Panc1 (cell line): ENCODE measurements at regions not wholly inside any gene's neighbourhood (a gene's known extent, or its start where the extent isn't known, plus 50 kb on each side); places are given as distances from the start of the nearest gene placed in this dataset.

Experiments
- ATAC-seq: fragments of 200-7000 bp; cut with Tn5 transposase; 2 replicates; pipeline ENCODE4 v1.9.1; 2020; ENCODE audit warnings: mild to moderate bottlenecking, moderate library complexity
- BruUV-seq: library from RNA; stranded (reverse); fragments of 400-500 nt; replicated peaks from 2 replicates; lab custom pipeline; 2021; lab: Mats Ljungman, UMichigan
- CTCF ChIA-PET: fragments of 300-600 bp; sonication (Branson Sonifier 250); formaldehyde crosslinking; loops from one replicate; lab custom pipeline; 2022; ENCODE audit warnings: antibody characterized with exemption; lab: Charles Lee
- POLR2A ChIA-PET: fragments of 300-600 bp; sonication (Branson Sonifier 250); formaldehyde crosslinking; loops from one replicate; lab custom pipeline; 2022; ENCODE audit warnings: antibody characterized with exemption; lab: Charles Lee
- DNase-seq: peaks from one replicate; pipeline ENCODE4 v3.0.0-alpha.2; 2010; ENCODE audit warnings: low read depth, low spot score
- H3K27ac ChIP-seq: 2 replicates; pipeline ENCODE4 v1.5.1; 2011; ENCODE audit warnings: mild to moderate bottlenecking, low read length, inconsistent platforms
- H3K27me3 ChIP-seq: fragments of 200-500 bp; sonication (Bioruptor generic); 2 replicates; pipeline ENCODE4 v1.6.0; 2014; ENCODE audit warnings: low read length, inconsistent platforms; ENCODE audit not compliant: control insufficient read depth, insufficient read depth
- H3K36me3 ChIP-seq: fragments of 200-500 bp; sonication (Bioruptor generic); 2 replicates; pipeline ENCODE4 v1.5.1; 2014; ENCODE audit warnings: inconsistent platforms, mild to moderate bottlenecking, low read length, moderate library complexity; ENCODE audit not compliant: control insufficient read depth, insufficient read depth
- H3K4me1 ChIP-seq: 2 replicates; pipeline ENCODE4 v1.5.1; 2011; ENCODE audit warnings: inconsistent platforms, mild to moderate bottlenecking, low read length, moderate library complexity; ENCODE audit not compliant: control insufficient read depth, insufficient read depth
- H3K4me3 ChIP-seq, 2 experiments: 2 replicates each; pipeline ENCODE4 v1.5.1; 2011 to 2012; ENCODE audit warnings: low read depth in 2 of 2, low read length in 2 of 2, mild to moderate bottlenecking in 2 of 2, inconsistent platforms in 1 of 2, moderate library complexity in 1 of 2
- H3K9me3 ChIP-seq: fragments of 200-500 bp; sonication (Bioruptor generic); 2 replicates; pipeline ENCODE4 v1.5.1; 2014; ENCODE audit warnings: low read depth, mild to moderate bottlenecking, inconsistent platforms, low read length, moderate library complexity; ENCODE audit not compliant: control insufficient read depth, insufficient read depth
- POLR2AphosphoS5 ChIP-seq: IDR thresholded peaks from 2 replicates; pipeline ENCODE4 v1.6.1; 2012; ENCODE audit warnings: mild to moderate bottlenecking, low read depth, low read length, moderate library complexity
- SIN3A ChIP-seq: IDR thresholded peaks from 2 replicates; pipeline ENCODE4 v1.6.1; 2012; ENCODE audit warnings: low read depth, mild to moderate bottlenecking, low read length, moderate library complexity, borderline replicate concordance; ENCODE audit not compliant: insufficient read depth
- TCF7L2 ChIP-seq: IDR thresholded peaks from 2 replicates; pipeline ENCODE4 v1.6.1; 2011; ENCODE audit warnings: mild to moderate bottlenecking, low read depth, low read length, inconsistent platforms
- in situ Hi-C: cut with HindIII; loops from 2 replicates; pipeline ENCODE4 v1.10.0; 2016; ENCODE audit warnings: low sequenced_read_pairs, low pct_unique_long_range_greater_than_20kb
- intact Hi-C: fragments of 100-400 bp; cut with micrococcal nuclease; formaldehyde crosslinking; loops from one replicate; pipeline ENCODE4 v1.10.0; 2022; ENCODE audit not compliant: unreplicated experiment
- TF ChIP-seq, protein P1 (sequence below): fragments of 450-650 bp; IDR thresholded peaks from 2 replicates; pipeline ENCODE4 v1.5.1; 2017; ENCODE audit warnings: mild to moderate bottlenecking
- TF ChIP-seq, protein P2 (sequence below), 2 experiments: IDR thresholded peaks; 2 replicates each; pipeline ENCODE4 v1.6.1; 2011 to 2012; ENCODE audit warnings: low read depth in 2 of 2, control low read depth in 1 of 2, low read length in 1 of 2, mild to moderate bottlenecking in 1 of 2, moderate library complexity in 1 of 2; ENCODE audit not compliant: insufficient read depth in 1 of 2

DNA sequence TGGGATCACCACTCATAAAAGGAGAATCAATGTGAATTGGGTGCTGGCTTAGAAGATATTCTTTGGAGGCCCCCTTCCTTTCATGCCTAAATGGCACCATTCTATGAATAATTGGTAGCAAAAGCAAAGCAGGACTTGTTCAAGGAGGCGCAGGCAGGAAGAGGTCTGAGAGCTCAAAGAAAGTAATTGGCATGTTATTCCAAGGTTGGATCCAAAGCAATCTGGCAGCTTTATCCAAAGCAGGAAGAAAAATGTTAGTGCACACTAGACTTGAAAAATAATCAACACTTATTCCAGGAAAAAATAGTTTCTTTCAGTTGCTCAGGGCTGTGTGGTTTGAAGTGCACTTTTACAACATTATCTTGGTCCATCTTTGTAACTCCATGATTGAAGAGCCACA, 326.4 kb downstream of the NUAK1 start:
- in situ Hi-C loops = no loop called here

GRCh38 chr12:105813201-105813600, 325.6 kb downstream of the NUAK1 start:
- ChIA-PET CTCF (no interaction called here), POLR2A (interaction anchor here (0.6 kb wide), 1 partner anchor 326 kb away, joined by 3 read pairs; no protein-coding TSS in a partner anchor)
- intact Hi-C loops = no loop called here
- in situ Hi-C loops = no loop called here
- BruUV-seq = no TSS peak
- no peaks in the 10 kb centered on the region for H3K4me1 ChIP-seq
- no peak overlapping the region for H3K27ac ChIP-seq
- TF ChIP-seq, protein P1, sequence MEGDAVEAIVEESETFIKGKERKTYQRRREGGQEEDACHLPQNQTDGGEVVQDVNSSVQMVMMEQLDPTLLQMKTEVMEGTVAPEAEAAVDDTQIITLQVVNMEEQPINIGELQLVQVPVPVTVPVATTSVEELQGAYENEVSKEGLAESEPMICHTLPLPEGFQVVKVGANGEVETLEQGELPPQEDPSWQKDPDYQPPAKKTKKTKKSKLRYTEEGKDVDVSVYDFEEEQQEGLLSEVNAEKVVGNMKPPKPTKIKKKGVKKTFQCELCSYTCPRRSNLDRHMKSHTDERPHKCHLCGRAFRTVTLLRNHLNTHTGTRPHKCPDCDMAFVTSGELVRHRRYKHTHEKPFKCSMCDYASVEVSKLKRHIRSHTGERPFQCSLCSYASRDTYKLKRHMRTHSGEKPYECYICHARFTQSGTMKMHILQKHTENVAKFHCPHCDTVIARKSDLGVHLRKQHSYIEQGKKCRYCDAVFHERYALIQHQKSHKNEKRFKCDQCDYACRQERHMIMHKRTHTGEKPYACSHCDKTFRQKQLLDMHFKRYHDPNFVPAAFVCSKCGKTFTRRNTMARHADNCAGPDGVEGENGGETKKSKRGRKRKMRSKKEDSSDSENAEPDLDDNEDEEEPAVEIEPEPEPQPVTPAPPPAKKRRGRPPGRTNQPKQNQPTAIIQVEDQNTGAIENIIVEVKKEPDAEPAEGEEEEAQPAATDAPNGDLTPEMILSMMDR = no peak
- TF ChIP-seq, protein P2, sequence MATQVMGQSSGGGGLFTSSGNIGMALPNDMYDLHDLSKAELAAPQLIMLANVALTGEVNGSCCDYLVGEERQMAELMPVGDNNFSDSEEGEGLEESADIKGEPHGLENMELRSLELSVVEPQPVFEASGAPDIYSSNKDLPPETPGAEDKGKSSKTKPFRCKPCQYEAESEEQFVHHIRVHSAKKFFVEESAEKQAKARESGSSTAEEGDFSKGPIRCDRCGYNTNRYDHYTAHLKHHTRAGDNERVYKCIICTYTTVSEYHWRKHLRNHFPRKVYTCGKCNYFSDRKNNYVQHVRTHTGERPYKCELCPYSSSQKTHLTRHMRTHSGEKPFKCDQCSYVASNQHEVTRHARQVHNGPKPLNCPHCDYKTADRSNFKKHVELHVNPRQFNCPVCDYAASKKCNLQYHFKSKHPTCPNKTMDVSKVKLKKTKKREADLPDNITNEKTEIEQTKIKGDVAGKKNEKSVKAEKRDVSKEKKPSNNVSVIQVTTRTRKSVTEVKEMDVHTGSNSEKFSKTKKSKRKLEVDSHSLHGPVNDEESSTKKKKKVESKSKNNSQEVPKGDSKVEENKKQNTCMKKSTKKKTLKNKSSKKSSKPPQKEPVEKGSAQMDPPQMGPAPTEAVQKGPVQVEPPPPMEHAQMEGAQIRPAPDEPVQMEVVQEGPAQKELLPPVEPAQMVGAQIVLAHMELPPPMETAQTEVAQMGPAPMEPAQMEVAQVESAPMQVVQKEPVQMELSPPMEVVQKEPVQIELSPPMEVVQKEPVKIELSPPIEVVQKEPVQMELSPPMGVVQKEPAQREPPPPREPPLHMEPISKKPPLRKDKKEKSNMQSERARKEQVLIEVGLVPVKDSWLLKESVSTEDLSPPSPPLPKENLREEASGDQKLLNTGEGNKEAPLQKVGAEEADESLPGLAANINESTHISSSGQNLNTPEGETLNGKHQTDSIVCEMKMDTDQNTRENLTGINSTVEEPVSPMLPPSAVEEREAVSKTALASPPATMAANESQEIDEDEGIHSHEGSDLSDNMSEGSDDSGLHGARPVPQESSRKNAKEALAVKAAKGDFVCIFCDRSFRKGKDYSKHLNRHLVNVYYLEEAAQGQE (IDR thresholded peaks at IDR 0.05; ENCODE audit: insufficient read depth in 1 of 2, low read depth in 2 of 2, low read length in 1 of 2) = no peak
- no peak for TF ChIP-seq POLR2AphosphoS5
- TF ChIP-seq TCF7L2 = no peak
- no peak for TF ChIP-seq SIN3A
- H3K4me3 ChIP-seq = no peak overlapping the region
- no peak for ATAC-seq
- H3K9me3 ChIP-seq = no peaks in the 10 kb centered on the region
- no peaks in the 10 kb centered on the region for H3K27me3 ChIP-seq
- H3K36me3 ChIP-seq = no peaks in the 10 kb centered on the region
- DNase-seq = no peak

More for the DNA sequence above, 326.4 kb downstream of the NUAK1 start:
- no TSS peak for BruUV-seq
- intact Hi-C loops = no loop called here
- H3K4me3 ChIP-seq = no peak overlapping the region
- no peaks in the 10 kb centered on the region for H3K36me3 ChIP-seq
- no peaks in the 10 kb centered on the region for H3K9me3 ChIP-seq
- ATAC-seq (no peak), DNase-seq (no peak)
- H3K4me1 ChIP-seq = no peaks in the 10 kb centered on the region
- ChIA-PET POLR2A (no interaction called here), CTCF (no interaction called here)
- H3K27me3 ChIP-seq = no peaks in the 10 kb centered on the region
- no peak overlapping the region for H3K27ac ChIP-seq
- TF ChIP-seq, protein P2 (IDR thresholded peaks at IDR 0.05; ENCODE audit: insufficient read depth in 1 of 2, low read depth in 2 of 2, low read length in 1 of 2) = no peak
- TF ChIP-seq POLR2AphosphoS5 (no peak), SIN3A (no peak), TCF7L2 (no peak)
- TF ChIP-seq, protein P1 = no peak
